ENCODE measurements at regions not wholly inside any gene's neighbourhood (a gene's known extent, or its start where the extent isn't known, plus 50 kb on each side); places are given as distances from the start of the nearest gene placed in this dataset.

DNA sequence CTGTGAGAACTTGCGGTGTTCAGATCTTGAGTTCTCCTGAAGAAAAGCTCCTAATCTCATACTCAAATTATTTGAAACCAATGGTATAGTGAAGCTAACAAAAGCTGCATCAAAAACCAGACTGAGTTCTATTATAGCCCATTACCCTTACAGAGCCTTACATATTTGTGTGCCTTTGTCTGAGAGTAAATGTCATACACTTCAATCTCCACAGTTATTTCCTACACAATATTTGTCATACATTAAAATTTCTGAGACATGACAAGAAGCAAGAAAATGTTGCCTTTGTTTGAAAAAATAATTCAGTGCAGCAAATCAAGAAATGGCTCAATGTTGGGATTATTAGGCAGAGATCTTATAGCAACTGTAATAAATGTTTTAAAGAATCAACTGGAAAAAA lies 776.1 kb upstream of the MBL2 start:
- TF ChIP-seq, protein P1, sequence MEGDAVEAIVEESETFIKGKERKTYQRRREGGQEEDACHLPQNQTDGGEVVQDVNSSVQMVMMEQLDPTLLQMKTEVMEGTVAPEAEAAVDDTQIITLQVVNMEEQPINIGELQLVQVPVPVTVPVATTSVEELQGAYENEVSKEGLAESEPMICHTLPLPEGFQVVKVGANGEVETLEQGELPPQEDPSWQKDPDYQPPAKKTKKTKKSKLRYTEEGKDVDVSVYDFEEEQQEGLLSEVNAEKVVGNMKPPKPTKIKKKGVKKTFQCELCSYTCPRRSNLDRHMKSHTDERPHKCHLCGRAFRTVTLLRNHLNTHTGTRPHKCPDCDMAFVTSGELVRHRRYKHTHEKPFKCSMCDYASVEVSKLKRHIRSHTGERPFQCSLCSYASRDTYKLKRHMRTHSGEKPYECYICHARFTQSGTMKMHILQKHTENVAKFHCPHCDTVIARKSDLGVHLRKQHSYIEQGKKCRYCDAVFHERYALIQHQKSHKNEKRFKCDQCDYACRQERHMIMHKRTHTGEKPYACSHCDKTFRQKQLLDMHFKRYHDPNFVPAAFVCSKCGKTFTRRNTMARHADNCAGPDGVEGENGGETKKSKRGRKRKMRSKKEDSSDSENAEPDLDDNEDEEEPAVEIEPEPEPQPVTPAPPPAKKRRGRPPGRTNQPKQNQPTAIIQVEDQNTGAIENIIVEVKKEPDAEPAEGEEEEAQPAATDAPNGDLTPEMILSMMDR (IDR thresholded peaks at IDR 0.05), result no peak
- TF ChIP-seq EZH2 (IDR thresholded peaks at IDR 0.05; ENCODE audit: borderline replicate concordance, insufficient read depth, low read depth, low read length, poor library complexity, severe bottlenecking), result no peak

Measured in B cell (primary cell).